H1 (cell line): ENCODE measurements at regions not wholly inside any gene's neighbourhood (a gene's known extent, or its start where the extent isn't known, plus 50 kb on each side); places are given as distances from the start of the nearest gene placed in this dataset.

Experiments used
- CTCF ChIA-PET: fragments of 300-600 bp; sonication (Branson Sonifier 250); formaldehyde crosslinking; loops from one replicate; lab custom pipeline; 2021; ENCODE audit not compliant: partially characterized antibody; lab: Charles Lee
- POLR2A ChIA-PET: fragments of 300-600 bp; sonication (Branson Sonifier 250); formaldehyde crosslinking; loops from one replicate; lab custom pipeline; 2021; ENCODE audit warnings: inconsistent platforms; ENCODE audit not compliant: partially characterized antibody; lab: Charles Lee
- DNase-seq, 2 experiments: peaks; one replicate each; pipeline versions ENCODE4 v3.0.0 to v3.0.0-alpha.2; 2010 to 2022; ENCODE audit warnings: low spot score in 2 of 2, low read depth in 1 of 2, mixed read lengths in 1 of 2
- FAIRE-seq: peaks from 2 replicates; lab custom pipeline; 2011; peaks lifted over from hg19 to GRCh38; lab: Jason Lieb, UNC
- H2AFZ ChIP-seq: 2 replicates; pipeline ENCODE4 v1.8.1; 2012; ENCODE audit warnings: low read length, inconsistent platforms
- H2AK5ac ChIP-seq: 2 replicates; pipeline ENCODE4 v1.6.1; 2013; ENCODE audit warnings: low read depth, low read length
- H2BK120ac ChIP-seq: replicated peaks from 2 replicates; pipeline ENCODE3; 2013; ENCODE audit warnings: low read depth, low read length, inconsistent platforms
- H2BK12ac ChIP-seq: 2 replicates; pipeline ENCODE4 v1.6.1; 2013; ENCODE audit warnings: low read depth, low read length
- H2BK15ac ChIP-seq: 2 replicates; pipeline ENCODE4 v1.6.1; 2013; ENCODE audit warnings: low read length
- H2BK20ac ChIP-seq: 2 replicates; pipeline ENCODE4 v1.6.1; 2013; ENCODE audit warnings: low read length
- H2BK5ac ChIP-seq: 2 replicates; pipeline ENCODE4 v1.6.1; 2013; ENCODE audit warnings: low read depth, low read length
- H3K14ac ChIP-seq: 2 replicates; pipeline ENCODE4 v1.6.1; 2013; ENCODE audit warnings: inconsistent platforms; ENCODE audit not compliant: insufficient read length
- H3K18ac ChIP-seq: 2 replicates; pipeline ENCODE4 v1.6.1; 2013; ENCODE audit warnings: low read length; ENCODE audit errors: extremely low read depth
- H3K23ac ChIP-seq: 2 replicates; pipeline ENCODE4 v1.6.1; 2013; ENCODE audit warnings: inconsistent platforms; ENCODE audit not compliant: insufficient read length
- H3K23me2 ChIP-seq: 2 replicates; pipeline ENCODE4 v1.6.1; 2013; ENCODE audit warnings: low read depth, low read length
- H3K27ac ChIP-seq: 2 replicates; pipeline ENCODE4 v1.6.1; 2011; ENCODE audit warnings: low read depth, low read length, inconsistent platforms
- H3K27me3 ChIP-seq, 4 experiments: replicated peaks in 1 of 4; 1 replicate in 1 of 4; 2 replicates in 3 of 4; pipeline versions ENCODE4 v1.6.1 to v1.8.1; 2011 to 2013; ENCODE audit warnings: low read length in 3 of 4, mild to moderate bottlenecking in 3 of 4, inconsistent platforms in 2 of 4, mixed read lengths in 2 of 4, moderate library complexity in 1 of 4; ENCODE audit not compliant: control insufficient read depth in 3 of 4, insufficient read depth in 3 of 4; ENCODE audit errors: extremely low read depth in 1 of 4
- H3K36me3 ChIP-seq, 4 experiments: 2 replicates each; pipeline versions ENCODE4 v1.6.1 to v1.8.1; 2011 to 2013; ENCODE audit warnings: mild to moderate bottlenecking in 4 of 4, low read length in 3 of 4, moderate library complexity in 2 of 4, control low read depth in 1 of 4, inconsistent platforms in 1 of 4; ENCODE audit not compliant: insufficient read depth in 4 of 4, control insufficient read depth in 2 of 4
- H3K4ac ChIP-seq: replicated peaks from 2 replicates; pipeline ENCODE3; 2013; ENCODE audit warnings: low read length, low read depth, mixed read lengths, inconsistent platforms; ENCODE audit not compliant: insufficient read length
- H3K4me1 ChIP-seq, 4 experiments: replicated peaks in 1 of 4; 1 replicate in 1 of 4; 2 replicates in 3 of 4; pipeline versions ENCODE4 v1.6.1 to v1.8.1; 2011 to 2013; ENCODE audit warnings: low read length in 3 of 4, inconsistent platforms in 2 of 4, mixed read lengths in 1 of 4; ENCODE audit not compliant: insufficient read depth in 4 of 4, control insufficient read depth in 3 of 4
- H3K4me2 ChIP-seq, 2 experiments: 2 replicates each; pipeline versions ENCODE4 v1.6.1 to v1.8.1; 2011 to 2013; ENCODE audit warnings: low read depth in 2 of 2, low read length in 2 of 2, control low read depth in 1 of 2, inconsistent platforms in 1 of 2, mild to moderate bottlenecking in 1 of 2; ENCODE audit not compliant: insufficient read depth in 1 of 2
- H3K4me3 ChIP-seq, 4 experiments: fragments of 200-600, 300-600 bp in 1 of 4; sonication (generic), shearing (Covaris generic), sonication (Bioruptor Twin) in 1 of 4; 2 replicates each; pipeline versions ENCODE4 v1.5.1 to v1.8.1; 2011 to 2016; ENCODE audit warnings: low read length in 4 of 4, low read depth in 3 of 4, control low read depth in 2 of 4, inconsistent platforms in 2 of 4, mild to moderate bottlenecking in 2 of 4, mixed read lengths in 1 of 4, moderate library complexity in 1 of 4; ENCODE audit not compliant: insufficient read depth in 2 of 4; ENCODE audit errors: extremely low read depth in 1 of 4
- H3K56ac ChIP-seq: replicated peaks from 2 replicates; pipeline ENCODE3; 2013; ENCODE audit warnings: low read depth, mild to moderate bottlenecking, mixed read lengths, low read length, inconsistent platforms; ENCODE audit not compliant: insufficient read length
- H3K79me1 ChIP-seq: 2 replicates; pipeline ENCODE4 v1.6.1; 2013; ENCODE audit warnings: low read depth, low read length, control low read depth
- H3K79me2 ChIP-seq, 2 experiments: 2 replicates each; pipeline versions ENCODE4 v1.6.1 to v1.8.1; 2012 to 2013; ENCODE audit warnings: low read length in 2 of 2, mild to moderate bottlenecking in 2 of 2, inconsistent platforms in 1 of 2; ENCODE audit not compliant: insufficient read depth in 2 of 2, control insufficient read depth in 1 of 2
- H3K9ac ChIP-seq, 4 experiments: replicated peaks in 1 of 4; 1 replicate in 1 of 4; 2 replicates in 3 of 4; pipeline versions ENCODE4 v1.6.1 to v1.8.1; 2011 to 2013; ENCODE audit warnings: low read depth in 3 of 4, low read length in 3 of 4, control low read depth in 2 of 4, mild to moderate bottlenecking in 2 of 4, moderate library complexity in 2 of 4, inconsistent platforms in 1 of 4; ENCODE audit errors: extremely low read depth in 1 of 4
- H3K9me3 ChIP-seq, 2 experiments: 2 replicates each; pipeline versions ENCODE4 v1.6.1 to v1.8.1; 2012 to 2013; ENCODE audit warnings: mild to moderate bottlenecking in 2 of 2, moderate library complexity in 2 of 2, control low read depth in 1 of 2, inconsistent platforms in 1 of 2, low read depth in 1 of 2, low read length in 1 of 2, mixed read lengths in 1 of 2; ENCODE audit not compliant: insufficient read depth in 2 of 2
- H4K20me1 ChIP-seq, 2 experiments: replicated peaks in 1 of 2; 2 replicates each; pipeline versions ENCODE3 to v1.8.1; 2011 to 2013; ENCODE audit warnings: inconsistent platforms in 2 of 2, low read length in 2 of 2, mild to moderate bottlenecking in 1 of 2; ENCODE audit not compliant: insufficient read depth in 2 of 2, control insufficient read depth in 1 of 2
- H4K5ac ChIP-seq: 2 replicates; pipeline ENCODE4 v1.6.1; 2013; ENCODE audit warnings: low read length, low read depth, mixed read lengths, inconsistent platforms; ENCODE audit not compliant: insufficient read length
- H4K8ac ChIP-seq: 2 replicates; pipeline ENCODE4 v1.8.0; 2013; ENCODE audit warnings: mild to moderate bottlenecking, moderate library complexity, low read length, inconsistent platforms; ENCODE audit not compliant: insufficient read depth; ENCODE audit errors: extremely low read depth
- H4K91ac ChIP-seq: replicated peaks from 2 replicates; pipeline ENCODE3; 2013; ENCODE audit warnings: low read length, mixed read lengths, inconsistent platforms; ENCODE audit not compliant: insufficient read length
- EP300 ChIP-seq, 2 experiments: IDR thresholded peaks; 1 replicate in 1 of 2; 2 replicates in 1 of 2; pipeline ENCODE4 v1.6.1; 2011 to 2012; ENCODE audit warnings: low read depth in 2 of 2, low read length in 2 of 2, mild to moderate bottlenecking in 2 of 2, borderline replicate concordance in 1 of 2, inconsistent platforms in 1 of 2, moderate library complexity in 1 of 2
- HDAC2 ChIP-seq, 2 experiments: fragments of 300-600 bp in 1 of 2; sonication (generic) in 1 of 2; IDR thresholded peaks; 2 replicates each; pipeline ENCODE4 v1.6.1; 2011 to 2012; ENCODE audit warnings: low read depth in 2 of 2, low read length in 2 of 2, mild to moderate bottlenecking in 2 of 2, moderate library complexity in 2 of 2, borderline replicate concordance in 1 of 2, inconsistent platforms in 1 of 2
- HDAC6 ChIP-seq: IDR thresholded peaks from one replicate; pipeline ENCODE4 v1.7.1; 2012; ENCODE audit warnings: low read depth, mild to moderate bottlenecking, inconsistent platforms, low read length, moderate library complexity
- JUN ChIP-seq: IDR thresholded peaks from 2 replicates; pipeline ENCODE4 v1.6.1; 2011; ENCODE audit warnings: low read depth, mild to moderate bottlenecking, improper control_type of control experiment, low read length
- KDM4A ChIP-seq: IDR thresholded peaks from one replicate; pipeline ENCODE4 v1.7.1; 2012; ENCODE audit warnings: low read depth, mild to moderate bottlenecking, moderate library complexity, low read length, inconsistent platforms; ENCODE audit not compliant: severe bottlenecking
- KDM5A ChIP-seq: fragments of 200-600 bp; IDR thresholded peaks from 2 replicates; pipeline ENCODE4 v1.7.1; 2012; ENCODE audit warnings: mild to moderate bottlenecking, low read length, inconsistent platforms, mixed read lengths
- MAFK ChIP-seq: IDR thresholded peaks from 2 replicates; pipeline ENCODE4 v1.6.1; 2012; ENCODE audit warnings: low read depth, mild to moderate bottlenecking, improper control_type of control experiment, low read length
- RXRA ChIP-seq: IDR thresholded peaks from 2 replicates; pipeline ENCODE4 v1.6.1; 2011; ENCODE audit warnings: low read depth, mild to moderate bottlenecking, low read length, moderate library complexity; ENCODE audit not compliant: insufficient read depth
- SAP30 ChIP-seq: fragments of 300-600 bp; sonication (generic); IDR thresholded peaks from 2 replicates; pipeline ENCODE4 v1.7.1; 2012; ENCODE audit warnings: low read length, moderate library complexity, mild to moderate bottlenecking, inconsistent platforms; ENCODE audit not compliant: insufficient read depth, insufficient replicate concordance
- TAF7 ChIP-seq: optimal IDR thresholded peaks from 2 replicates; pipeline ENCODE3; 2011; ENCODE audit warnings: low read depth, mild to moderate bottlenecking, inconsistent platforms, low read length, moderate library complexity, borderline replicate concordance
- TCF12 ChIP-seq: IDR thresholded peaks from 2 replicates; pipeline ENCODE4 v1.6.1; 2011; ENCODE audit warnings: low read depth, mild to moderate bottlenecking, low read length
- WGBS, 2 experiments: shearing (Covaris generic) in 1 of 2; methylation state at CpG; one replicate each; pipeline versions ENCODE4 v1.1.6 to v1.1.7; 2013 to 2015; ENCODE audit warnings: low lambda C conversion rate in 2 of 2, mixed read lengths in 2 of 2, inconsistent platforms in 1 of 2, low coverage in 1 of 2, missing lambda C conversion rate in 1 of 2; ENCODE audit not compliant: insufficient replicate concordance in 2 of 2, insufficient coverage in 1 of 2, insufficient read length in 1 of 2; ENCODE audit errors: extremely low coverage in 1 of 2, missing lambda C conversion rate in 1 of 2; 5-methylcytosine and 5-hydroxymethylcytosine counted together

GRCh38 chr9:13508086-13508485, 228.6 kb upstream of the MPDZ start:
- FAIRE-seq = no peak
- DNase-seq = no peak
- no peaks in the 10 kb centered on the region for H3K23me2 ChIP-seq
- H3K4me3 ChIP-seq = no peak overlapping the region
- H3K56ac ChIP-seq = no peak overlapping the region
- H3K9me3 ChIP-seq = no peaks in the 10 kb centered on the region
- H3K14ac ChIP-seq = no peak overlapping the region
- H3K4me2 ChIP-seq = no peak overlapping the region
- H2AK5ac ChIP-seq = no peak overlapping the region
- no peak overlapping the region; the same call in 1 of the 2 replicates for H2BK15ac ChIP-seq
- H4K91ac ChIP-seq = no peak overlapping the region
- no peaks in the 10 kb centered on the region for H3K4me1 ChIP-seq
- 84% methylated on average over 2 of the region's 2 CpGs; no CpG with 5 or more reads in 1 of the 2 experiments for WGBS, 2 experiments
- no peak overlapping the region for H3K23ac ChIP-seq
- H3K79me2 ChIP-seq = no peaks in the 10 kb centered on the region
- H3K27ac ChIP-seq = no peak overlapping the region
- CTCF ChIA-PET = no interaction called here
- no peak overlapping the region for H2BK5ac ChIP-seq
- H3K4ac ChIP-seq = no peak overlapping the region
- no peak overlapping the region for H3K18ac ChIP-seq
- H3K36me3 ChIP-seq = no peaks in the 10 kb centered on the region
- H3K27me3 ChIP-seq = no peaks in the 10 kb centered on the region
- H3K9ac ChIP-seq = no peak overlapping the region
- H4K20me1 ChIP-seq = no peaks in the 10 kb centered on the region
- H2BK20ac ChIP-seq = no peak overlapping the region
- H4K5ac ChIP-seq = no peak overlapping the region
- no peak overlapping the region for H2BK12ac ChIP-seq
- H4K8ac ChIP-seq = no peak overlapping the region
- no peaks in the 10 kb centered on the region for H3K79me1 ChIP-seq
- H2AFZ ChIP-seq = 0 out of 2 replicates have a peak overlapping the region, but pooled peaks have one; percentile 4
- POLR2A ChIA-PET = no interaction called here
- TF ChIP-seq HDAC6 (no peak), HDAC2 (IDR thresholded peaks at IDR 0.05; ENCODE audit: borderline replicate concordance in 1 of 2, low read depth in 2 of 2, low read length in 2 of 2) (no peak), TAF7 (no peak), RXRA (no peak), KDM4A (no peak), SAP30 (no peak), TCF12 (no peak), KDM5A (no peak), EP300 (IDR thresholded peaks at IDR 0.05; ENCODE audit: borderline replicate concordance in 1 of 2, low read depth in 2 of 2, low read length in 2 of 2) (no peak), MAFK (no peak), JUN (no peak)
- H2BK120ac ChIP-seq = no peak overlapping the region
